DMS53 treated with DMSO at 0.1 percent for 48 hours (cell line): ENCODE measurements at regions not wholly inside any gene's neighbourhood (a gene's known extent, or its start where the extent isn't known, plus 50 kb on each side); places are given as distances from the start of the nearest gene placed in this dataset.

Experiments
- DNase-seq: peaks from one replicate; lab custom pipeline; 2025; ENCODE audit not compliant: unreplicated experiment; lab: John Stamatoyannopoulos, UW

DNA sequence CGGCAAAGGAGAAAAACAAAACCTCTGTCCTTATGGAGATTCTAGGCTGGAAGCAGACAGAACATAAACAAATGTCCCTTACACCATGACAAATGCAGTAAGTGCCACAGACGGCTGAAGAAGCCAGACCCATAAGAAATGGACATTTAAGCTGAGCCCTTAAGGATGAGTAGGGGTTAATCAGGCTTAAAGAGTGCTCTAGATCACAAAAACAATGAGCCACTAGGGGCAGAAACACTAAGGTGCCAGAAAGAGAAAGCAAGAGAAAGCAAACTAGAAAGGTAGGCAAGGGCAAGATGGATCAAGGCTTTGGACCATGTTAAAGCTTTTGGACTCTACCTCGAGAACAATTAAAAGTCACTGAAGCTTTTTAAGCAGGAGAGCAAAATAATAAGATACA, 326.9 kb upstream of the WWC1 start:
- DNase-seq, result no peak

DNA sequence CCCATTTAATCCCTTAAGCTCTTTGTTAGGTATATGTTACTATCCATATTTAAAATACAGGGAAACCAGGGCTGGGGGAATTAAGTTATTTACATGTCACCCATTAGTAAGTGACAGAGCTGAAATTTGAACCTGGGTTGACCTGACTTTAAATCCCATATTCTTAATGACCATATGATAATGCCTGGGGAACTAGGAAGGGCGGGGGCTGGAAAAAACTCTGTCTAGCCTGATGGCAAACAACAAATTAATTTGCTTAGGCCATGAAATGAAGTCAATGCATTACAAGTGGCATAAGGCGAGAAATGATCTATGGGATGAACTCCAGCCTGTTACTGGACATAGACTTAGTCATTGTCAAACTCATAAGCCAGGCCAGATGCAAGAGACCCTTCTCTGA, 325.7 kb upstream of the WWC1 start:
- DNase-seq, result no peak

DNA sequence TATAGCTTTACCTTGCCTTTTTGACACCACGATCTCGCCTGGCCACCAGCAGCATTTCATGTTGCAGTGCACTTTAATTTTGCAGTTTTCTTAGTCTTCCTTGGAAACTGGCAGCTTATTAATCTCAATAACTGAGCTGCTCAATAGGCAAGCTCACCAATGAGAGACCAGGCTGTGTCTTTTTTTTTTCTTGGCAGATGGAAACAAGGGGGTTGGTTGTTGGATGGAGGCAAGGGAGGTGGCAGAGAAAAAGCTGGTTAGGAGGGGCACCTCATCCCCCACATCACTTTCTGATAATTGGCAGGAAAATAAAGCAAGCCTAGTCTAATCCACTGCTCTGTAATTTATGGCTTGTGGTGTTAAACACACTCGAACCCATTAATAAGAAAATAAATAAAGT, 324.5 kb upstream of the WWC1 start:
- no peak for DNase-seq

DNA sequence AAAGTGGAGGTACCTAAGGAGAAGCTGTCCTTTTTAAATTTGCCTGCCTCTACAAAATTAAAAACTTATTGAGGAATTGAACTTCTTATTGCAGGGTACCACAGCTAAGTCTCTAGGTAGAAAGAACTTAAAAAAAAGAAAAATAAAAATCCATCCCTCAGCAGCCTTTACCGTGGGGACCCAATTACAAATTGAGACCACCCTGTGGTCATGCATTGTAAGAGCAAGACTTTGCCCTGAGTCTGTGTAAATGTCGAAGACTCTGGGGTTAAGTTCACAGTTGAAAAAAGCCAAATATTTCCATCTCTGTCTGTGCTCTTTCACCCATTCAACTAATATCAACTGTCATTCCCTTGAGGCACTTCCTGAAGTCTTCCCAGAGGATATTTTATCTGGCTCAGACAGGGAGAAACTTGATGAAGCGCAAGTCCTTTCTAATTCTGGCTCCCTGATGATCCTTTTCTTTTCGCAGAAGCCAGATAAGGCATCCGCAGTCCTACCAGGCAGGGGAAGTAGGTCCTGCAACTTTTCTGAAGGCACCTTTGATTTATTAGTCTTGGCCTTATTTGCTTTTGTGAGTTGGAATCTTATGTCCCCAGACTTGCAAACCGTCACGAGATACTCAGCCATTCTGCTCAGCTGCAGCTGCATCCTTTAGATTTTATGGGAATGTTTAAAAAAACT, 323.8 kb upstream of the WWC1 start:
- DNase-seq, result no peak

DNA sequence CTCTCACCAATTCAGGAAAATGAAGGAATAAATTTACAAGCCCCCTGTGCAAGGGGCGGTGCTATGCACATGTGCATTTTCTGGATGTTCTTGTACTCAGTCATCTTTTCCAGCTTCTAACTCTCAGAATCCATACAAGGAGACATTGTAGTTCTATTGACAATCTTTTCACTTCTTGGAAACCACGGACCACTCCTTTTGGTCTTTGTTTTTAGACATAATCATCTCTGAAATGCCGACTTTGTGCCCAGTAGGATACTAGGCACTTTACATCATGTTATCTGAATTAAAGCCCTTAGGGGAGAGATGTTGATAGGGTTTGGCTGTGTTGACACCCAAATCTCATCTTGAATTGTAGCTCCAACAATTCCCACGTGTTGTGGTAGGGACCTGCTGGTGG, 322.6 kb upstream of the WWC1 start:
- DNase-seq, result no peak

DNA sequence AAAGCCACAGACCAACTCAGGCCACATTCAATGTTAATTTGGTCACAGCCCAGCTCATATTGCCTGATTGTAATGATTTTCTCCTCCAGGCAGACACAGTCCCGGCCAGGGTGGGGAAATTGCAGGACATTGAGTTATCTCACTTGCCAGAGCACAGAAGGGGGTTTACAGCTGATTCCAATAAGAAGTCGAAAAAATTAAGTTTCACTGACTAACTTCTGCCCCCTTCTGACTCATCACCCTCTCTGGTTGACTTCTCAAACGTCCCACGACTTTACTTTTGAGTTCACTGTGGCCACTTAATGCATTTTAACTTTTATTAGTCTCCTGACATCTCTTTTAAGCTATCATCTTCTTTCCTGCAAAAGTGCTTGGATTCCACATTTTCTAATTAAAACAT, 321.4 kb upstream of the WWC1 start:
- DNase-seq, result no peak

DNA sequence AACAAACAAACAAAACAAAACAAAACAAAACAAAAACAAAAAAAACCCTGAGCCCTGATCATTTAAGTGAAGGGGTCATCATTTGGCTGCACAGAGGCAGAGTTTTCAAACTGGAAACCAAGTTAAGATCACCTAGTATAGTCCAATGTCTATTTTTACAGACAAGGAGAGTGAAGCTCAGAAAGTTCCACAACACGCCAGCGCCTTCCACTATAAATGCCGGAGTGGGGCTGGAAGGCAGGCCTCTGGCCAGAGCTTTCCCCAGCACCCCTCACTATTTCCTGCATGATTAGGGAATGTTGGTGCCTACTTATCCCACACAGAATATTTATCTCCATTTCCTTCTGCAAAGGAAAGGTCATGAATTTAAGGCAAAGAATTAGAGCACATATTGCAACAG, 319.7 kb upstream of the WWC1 start:
- no peak for DNase-seq

DNA sequence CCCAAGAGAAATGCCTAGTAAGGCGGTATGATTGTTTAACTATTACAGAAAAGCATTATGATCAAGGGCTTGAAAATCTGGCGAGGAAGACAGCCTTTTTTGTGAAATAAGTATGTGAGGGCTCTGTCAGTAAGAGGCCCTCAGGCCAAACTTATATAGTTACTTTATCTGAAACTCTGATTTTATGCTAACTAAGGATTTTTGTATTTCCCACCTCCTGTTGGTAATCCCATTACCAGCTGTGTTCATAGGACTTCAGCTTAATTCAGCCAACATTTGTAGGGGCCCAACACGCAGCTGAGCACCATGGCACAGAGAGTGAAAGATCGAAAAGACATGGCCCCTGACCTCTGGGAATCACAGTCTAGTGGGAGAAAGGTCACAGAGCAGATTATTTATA, 318.3 kb upstream of the WWC1 start:
- DNase-seq, result no peak

DNA sequence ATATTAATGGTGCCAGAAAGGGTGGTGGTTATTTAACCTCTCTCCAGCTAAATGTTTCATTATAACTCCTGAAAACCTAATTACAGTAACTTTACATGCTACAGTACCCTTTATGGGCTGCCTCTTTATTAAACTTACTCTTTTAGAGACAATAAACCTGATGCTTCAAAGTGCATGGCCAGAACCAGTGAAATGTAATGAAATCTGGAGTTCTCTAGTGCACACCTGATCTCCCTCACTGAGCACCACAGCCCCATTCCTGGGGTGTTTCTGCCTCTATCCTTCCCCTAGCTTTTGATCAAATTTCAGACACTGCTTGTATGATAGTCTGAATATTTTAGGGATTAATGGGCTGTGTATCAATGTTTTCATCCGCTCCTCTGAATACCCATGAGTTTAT, 306.5 kb upstream of the WWC1 start:
- no peak for DNase-seq

DNA sequence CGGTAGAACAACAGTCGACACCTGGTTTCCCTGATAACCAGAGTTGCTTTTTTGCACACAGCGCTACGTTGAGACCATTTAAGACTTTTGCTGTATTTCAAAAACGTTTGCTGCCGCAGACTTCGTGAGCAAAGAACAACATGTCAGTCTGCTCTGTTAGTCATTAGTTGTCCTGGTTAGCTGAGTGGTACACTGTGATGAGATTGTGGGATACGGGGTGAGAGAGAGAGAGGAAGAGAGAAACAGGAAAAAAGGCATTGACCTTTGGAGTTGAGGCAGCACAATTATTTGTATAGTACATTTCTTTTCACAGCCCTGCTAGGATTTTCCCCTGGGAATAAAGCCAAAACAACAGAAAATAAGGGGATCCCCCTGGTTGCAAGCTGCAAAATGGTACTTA, 306.1 kb upstream of the WWC1 start:
- no peak for DNase-seq

DNA sequence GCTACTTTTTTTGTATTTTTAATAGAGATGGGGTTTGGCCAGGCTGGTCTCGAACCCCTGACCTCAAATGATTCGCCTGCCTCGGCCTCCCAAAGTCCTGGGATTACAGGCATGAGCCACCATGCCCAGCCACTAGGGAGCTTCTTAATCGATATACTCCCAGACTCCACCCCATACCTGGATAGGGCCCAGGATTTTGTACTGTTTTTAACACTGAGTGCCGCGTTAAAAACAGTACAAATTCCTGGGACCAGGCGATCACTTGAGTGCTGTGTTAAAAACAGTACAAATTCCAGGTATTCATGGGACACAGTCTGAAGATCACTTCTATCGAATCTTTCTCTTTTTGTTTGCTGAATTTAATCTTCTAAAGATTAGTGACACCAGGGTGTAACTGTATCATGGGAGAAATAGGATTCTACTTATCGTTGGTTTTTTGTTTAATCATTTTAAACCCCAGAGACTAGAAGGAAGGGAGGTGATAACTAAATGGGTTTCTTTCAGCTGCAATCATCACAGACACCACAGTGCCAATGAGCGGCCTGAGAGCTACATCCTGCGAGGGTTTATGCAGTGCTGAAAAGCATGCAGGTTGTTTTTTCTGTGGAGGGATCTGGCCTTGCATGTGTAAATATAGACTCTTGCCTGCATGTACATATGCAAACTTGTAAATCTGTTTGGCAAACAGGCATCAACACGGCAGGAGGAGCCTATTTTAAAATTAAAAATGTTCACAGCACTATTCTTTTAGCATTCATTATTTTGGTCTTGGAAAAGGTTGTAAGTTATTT, 303.8 kb upstream of the WWC1 start:
- DNase-seq, result no peak

DNA sequence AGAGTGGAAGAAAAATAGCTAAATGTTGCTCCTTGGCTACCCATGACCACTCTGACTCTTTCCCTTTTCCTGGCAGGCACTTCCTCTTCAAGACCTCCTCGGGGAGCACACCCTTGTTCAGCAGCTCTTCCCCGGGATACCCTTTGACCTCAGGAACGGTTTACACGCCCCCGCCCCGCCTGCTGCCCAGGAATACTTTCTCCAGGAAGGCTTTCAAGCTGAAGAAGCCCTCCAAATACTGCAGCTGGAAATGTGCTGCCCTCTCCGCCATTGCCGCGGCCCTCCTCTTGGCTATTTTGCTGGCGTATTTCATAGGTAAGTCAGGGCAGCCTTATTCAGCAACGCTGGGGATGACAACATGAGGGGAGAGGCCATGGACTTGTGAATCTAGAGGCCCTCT, 298.6 kb upstream of the WWC1 start:
- DNase-seq, result no peak

DNA sequence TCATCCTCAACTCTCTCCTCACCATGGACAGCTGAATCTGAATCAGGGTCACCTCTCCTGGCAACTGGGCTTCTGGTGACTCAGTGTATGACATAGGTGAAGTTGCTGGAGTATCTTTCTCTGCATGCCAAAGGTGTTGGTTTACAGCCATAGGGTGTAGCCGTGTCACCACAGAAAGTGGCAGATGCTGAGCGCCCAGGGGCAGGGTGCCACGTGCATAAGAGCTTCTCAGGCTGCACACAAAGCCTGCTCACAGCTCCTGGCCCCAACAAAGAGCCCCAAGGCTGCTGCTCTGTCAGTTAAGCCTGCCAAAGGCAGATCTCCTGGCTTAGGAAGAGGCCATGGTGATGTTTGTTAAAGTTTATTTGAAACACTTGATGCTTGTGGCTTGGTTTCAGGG, 297.7 kb upstream of the WWC1 start:
- no peak for DNase-seq

DNA sequence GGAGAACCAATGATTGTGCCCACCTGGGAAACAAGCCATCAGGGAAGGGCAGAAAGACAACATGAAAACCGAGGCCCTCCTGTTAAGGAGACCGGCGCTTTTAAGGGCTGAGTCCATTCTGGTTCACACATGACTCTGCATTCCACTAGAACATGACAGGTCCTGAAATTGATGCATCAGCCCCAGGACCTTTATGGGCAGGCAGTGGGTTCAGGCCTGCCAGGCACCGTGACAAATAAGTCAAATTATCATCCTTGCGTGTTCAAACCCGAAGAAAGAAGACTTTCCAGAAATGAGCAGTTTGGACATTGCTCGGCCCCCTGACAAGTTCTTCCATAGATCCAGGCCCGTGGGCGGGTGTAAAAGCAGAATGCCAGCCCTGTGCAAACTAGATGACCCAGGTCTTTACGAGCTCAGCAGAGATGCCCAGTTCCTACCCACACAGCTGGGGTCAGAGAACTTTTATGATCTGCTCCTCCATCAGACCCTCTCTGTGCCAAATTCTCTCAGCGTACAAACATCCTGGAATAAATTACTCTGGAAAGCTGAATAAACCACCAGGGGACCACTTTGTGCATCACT, 295.5 kb upstream of the WWC1 start:
- no peak for DNase-seq

DNA sequence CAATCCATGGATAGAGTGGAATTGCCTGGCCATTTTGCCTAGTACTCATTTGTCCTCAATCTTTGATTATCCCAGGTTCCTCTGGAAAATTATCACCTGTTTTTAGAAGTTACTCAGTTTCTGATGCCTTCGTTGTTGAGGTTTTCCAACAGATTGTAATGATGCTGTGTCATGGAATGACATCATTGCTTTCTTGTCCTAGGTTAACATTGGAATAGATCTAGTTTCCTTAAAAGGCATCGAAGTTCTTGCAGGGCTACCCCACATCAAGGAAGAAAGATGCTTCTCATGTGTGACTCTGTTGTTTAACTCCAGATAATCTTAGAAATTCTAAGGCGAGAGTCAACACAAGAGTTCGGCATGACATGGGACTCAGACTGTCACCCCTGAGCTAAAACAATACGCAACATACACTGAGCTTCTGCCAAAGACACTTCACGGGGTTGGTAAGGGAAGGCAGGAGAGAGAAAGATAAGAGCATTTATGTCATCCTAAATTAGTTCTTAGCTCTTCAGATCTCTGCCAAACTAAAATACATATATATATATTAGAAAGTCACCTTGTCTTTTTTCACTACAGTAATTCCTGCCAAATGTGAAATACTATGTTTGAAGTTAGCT, 293.2 kb upstream of the WWC1 start:
- DNase-seq, result no peak

DNA sequence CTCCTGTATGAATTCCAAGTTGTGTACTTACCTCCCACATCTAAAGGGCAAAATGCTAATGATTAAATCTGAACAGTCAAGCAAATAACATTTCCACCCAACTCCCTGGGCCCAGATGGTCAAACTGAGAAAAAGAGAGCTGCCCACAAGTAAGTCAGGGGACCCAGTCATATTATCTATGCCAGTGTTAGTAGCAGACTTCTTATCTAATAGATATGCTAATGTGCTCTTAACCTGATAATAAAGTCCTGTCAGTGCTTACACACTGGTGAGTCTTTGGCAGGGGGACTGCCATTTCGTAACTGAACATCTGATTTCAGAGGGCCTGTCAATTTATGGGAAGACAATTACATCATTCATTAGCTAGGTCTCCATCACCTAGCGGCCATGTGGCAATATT, 292.3 kb upstream of the WWC1 start:
- DNase-seq, result no peak

DNA sequence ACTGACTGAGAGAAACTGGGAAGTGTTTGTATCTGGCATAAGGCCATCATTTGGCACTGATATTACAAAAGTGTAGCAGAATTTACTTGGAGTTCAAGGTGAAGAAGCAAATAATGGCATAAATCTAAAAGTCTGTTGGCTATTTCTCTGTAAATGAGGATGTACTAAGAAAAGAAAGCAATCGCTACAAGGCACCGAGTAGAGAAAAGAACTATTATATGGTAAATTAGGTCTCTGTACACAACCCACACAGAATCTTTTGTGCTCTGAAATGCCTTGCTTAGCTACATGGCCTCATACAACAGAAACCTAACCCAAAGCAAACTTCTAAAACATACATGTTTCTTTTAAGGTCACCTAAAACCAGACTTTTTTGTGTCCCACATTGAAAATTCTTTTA, 290.1 kb upstream of the WWC1 start:
- no peak for DNase-seq

DNA sequence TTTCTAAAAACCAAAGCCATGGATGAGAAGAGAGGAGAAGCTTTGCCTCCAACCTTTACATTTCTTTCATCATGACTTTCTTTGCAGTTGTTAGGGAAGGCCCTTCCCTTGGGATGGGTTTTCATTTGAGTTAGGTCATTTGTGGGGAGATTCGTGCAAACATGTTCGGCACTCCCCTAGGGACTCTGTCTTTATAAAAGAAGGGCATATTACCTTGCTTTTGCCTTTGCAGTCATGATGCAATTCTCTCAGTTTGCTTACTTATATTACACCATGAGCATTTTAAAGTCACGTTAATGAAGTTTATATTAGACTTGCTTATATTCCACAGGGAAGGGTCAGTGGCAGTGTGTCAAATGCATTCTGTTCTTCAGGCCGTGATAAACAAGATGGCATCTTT, 289.3 kb upstream of the WWC1 start:
- no peak for DNase-seq

DNA sequence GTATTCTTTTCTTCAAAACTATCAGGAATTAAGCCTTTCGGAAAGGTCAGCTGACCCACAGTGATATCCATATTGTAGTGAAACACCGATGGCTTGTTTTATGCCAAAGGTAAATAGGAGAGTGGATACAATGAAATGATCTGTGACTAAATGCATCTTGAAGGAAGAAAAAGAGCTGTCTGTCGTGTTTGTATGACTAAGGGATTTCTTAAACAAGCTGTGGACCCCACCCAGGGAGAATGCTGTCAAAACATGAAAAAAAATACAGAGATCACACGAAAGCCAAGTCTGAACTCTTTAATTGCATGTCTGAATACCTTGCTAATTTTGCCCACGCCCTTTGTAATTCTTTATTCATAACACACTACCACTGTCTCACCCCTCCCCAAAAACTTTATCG, 286.4 kb upstream of the WWC1 start:
- no peak for DNase-seq

DNA sequence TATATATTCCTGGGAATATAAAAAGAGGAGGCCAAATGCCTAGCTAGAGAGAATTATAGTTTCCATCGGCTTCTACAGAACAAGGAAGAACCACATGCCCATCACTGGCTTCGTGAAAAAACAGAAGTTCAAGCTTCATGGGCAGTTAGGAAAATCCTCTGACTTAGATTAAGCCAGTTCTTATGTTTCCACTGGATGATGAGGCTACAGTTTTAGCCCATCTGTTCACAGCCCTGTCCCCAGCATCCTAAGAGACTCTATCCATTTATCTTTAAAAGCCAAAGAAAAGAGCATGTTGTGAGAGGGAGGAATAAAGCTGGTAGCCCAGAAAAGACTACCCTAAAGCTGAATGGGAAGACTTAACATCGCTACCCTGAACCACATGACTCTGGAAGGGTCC, 285.5 kb upstream of the WWC1 start:
- no peak for DNase-seq

DNA sequence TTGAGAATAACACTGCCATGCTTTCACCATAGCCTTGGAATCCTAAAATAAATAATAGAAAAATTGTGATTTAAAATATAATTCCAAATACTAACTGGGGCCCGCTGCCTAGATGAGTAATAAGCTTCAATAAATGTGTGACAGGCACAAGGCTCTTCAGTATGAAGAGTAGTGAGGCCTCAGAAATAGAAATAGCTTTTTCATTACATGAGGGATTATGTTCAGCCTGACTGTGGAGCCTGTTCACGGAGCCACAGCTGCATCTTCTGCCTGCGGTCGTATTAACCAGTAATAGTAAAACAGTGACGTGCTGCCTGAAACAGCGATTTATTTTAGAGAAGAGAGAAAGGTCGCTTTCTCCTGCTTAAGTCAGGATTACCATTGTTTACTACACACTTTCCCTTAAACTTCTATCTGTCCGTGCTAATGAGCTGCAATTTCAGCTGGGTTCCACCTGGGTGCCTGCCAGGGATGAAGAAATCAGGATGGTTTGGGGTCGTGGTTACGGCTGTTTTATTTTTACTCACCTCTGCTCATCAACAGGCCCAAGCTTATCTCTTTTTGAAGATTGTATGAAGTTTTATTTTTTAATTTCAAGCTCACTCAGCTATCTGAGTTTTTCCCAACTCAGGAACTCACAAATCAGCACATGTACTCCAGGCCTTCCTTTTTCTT, 284.9 kb upstream of the WWC1 start:
- no peak for DNase-seq

DNA sequence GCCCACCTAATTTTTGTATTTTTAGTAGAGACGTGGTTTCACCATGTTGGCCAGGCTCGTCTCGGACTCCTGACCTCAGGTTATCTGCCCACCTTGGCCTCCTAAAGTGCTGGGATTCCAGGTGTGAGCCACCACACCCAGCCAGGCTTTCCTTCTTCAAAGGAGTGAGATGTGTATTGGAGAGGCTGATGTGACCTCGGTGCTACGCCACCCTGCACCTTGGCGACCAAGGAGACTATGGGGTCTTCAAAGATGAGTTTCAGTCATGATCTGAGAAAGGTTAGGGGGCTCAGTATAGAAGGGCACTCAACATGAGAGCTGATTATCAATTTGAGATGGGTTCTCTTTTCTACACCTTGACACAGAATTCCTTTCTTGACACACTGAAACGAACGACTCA, 284.2 kb upstream of the WWC1 start:
- no peak for DNase-seq
